NB4 (cell line): ENCODE measurements at regions not wholly inside any gene's neighbourhood (a gene's known extent, or its start where the extent isn't known, plus 50 kb on each side); places are given as distances from the start of the nearest gene placed in this dataset.

Source experiments
- DNase-seq: peaks from one replicate; pipeline ENCODE4 v3.0.0; 2010; ENCODE audit warnings: low read depth
- H3K4me3 ChIP-seq: one replicate; pipeline ENCODE4 v1.5.1; 2011; ENCODE audit warnings: mild to moderate bottlenecking, low read depth, low read length, moderate library complexity
- CTCF ChIP-seq: IDR thresholded peaks from one replicate; pipeline ENCODE4 v1.5.1; 2012; ENCODE audit warnings: low read depth, low read length
- MAX ChIP-seq: IDR thresholded peaks from 2 replicates; pipeline ENCODE4 v1.6.1; 2011; ENCODE audit warnings: low read depth, low read length
- MYC ChIP-seq: IDR thresholded peaks from 2 replicates; pipeline ENCODE4 v1.6.1; 2011; ENCODE audit warnings: low read depth, low read length
- POLR2A ChIP-seq: IDR thresholded peaks from 2 replicates; pipeline ENCODE4 v1.6.1; 2011; ENCODE audit warnings: mild to moderate bottlenecking; ENCODE audit not compliant: insufficient read length; ENCODE audit errors: extremely low read depth

- TF ChIP-seq POLR2A = no peak
- no peak for TF ChIP-seq MYC
- no peak for TF ChIP-seq CTCF
- no peak for TF ChIP-seq MAX
- DNase-seq = no peak
- H3K4me3 ChIP-seq = no peak overlapping the region
These were observed 173.8 kb upstream of the ZKSCAN2 start for GRCh38 chr16:25431472-25431871.

DNA sequence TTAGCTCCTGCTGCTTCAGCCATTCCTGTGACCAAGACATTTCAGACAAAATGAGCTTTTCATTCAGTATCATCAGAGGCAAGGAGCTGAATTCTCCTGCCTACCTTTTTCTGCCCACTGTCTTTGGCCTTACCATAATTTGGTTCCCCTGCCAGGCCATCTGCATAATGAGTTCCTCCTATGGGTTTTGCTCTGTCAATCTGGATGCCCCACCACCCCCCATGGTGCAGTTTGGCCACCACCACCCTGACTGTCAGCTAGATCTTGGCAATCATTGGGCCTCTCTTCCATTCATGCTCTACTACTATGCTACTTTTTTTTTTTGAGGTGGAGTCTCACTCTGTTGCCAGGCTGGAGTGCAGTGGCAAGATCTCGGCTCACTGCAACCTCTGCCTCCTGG lies 169.2 kb upstream of the ZKSCAN2 start:
- TF ChIP-seq MAX = no peak
- no peak for TF ChIP-seq MYC
- TF ChIP-seq POLR2A = no peak
- no peak for TF ChIP-seq CTCF

GRCh38 chr16:25419681-25420080 lies 162.0 kb upstream of the ZKSCAN2 start:
- no peak overlapping the region for H3K4me3 ChIP-seq
- TF ChIP-seq POLR2A = no peak
- DNase-seq = no peak

More for the DNA sequence above, 169.2 kb upstream of the ZKSCAN2 start:
- H3K4me3 ChIP-seq = no peak overlapping the region
- no peak for DNase-seq

GRCh38 chr16:25419153-25419552 lies 161.5 kb upstream of the ZKSCAN2 start:
- DNase-seq = no peak
- no peak for TF ChIP-seq MYC
- TF ChIP-seq CTCF = no peak
- no peak for TF ChIP-seq MAX
- no peak for TF ChIP-seq POLR2A
- no peak overlapping the region for H3K4me3 ChIP-seq

- no peak for TF ChIP-seq CTCF
- TF ChIP-seq MAX = no peak
- no peak for TF ChIP-seq MYC
- no peak for TF ChIP-seq POLR2A
- no peak for DNase-seq
- H3K4me3 ChIP-seq = no peak overlapping the region
These were observed 158.4 kb upstream of the ZKSCAN2 start for GRCh38 chr16:25416002-25416401.

- DNase-seq = peak; percentile 14
- no peak overlapping the region for H3K4me3 ChIP-seq
- TF ChIP-seq MYC = no peak
- TF ChIP-seq MAX = no peak
These were observed 156.3 kb upstream of the ZKSCAN2 start for GRCh38 chr16:25413975-25414374.

GRCh38 chr16:25413133-25413532 lies 155.5 kb upstream of the ZKSCAN2 start:
- no peak overlapping the region for H3K4me3 ChIP-seq
- no peak for TF ChIP-seq MYC
- TF ChIP-seq CTCF = no peak
- no peak for TF ChIP-seq POLR2A
- no peak for TF ChIP-seq MAX
- no peak for DNase-seq
